HL-60 (cell line): ENCODE measurements at regions not wholly inside any gene's neighbourhood (a gene's known extent, or its start where the extent isn't known, plus 50 kb on each side); places are given as distances from the start of the nearest gene placed in this dataset.

Experiments used
- CTCF ChIP-seq: IDR thresholded peaks from one replicate; pipeline ENCODE4 v1.5.1; 2011; ENCODE audit warnings: low read length, control low read depth, inconsistent platforms; ENCODE audit not compliant: insufficient read depth
- GABPA ChIP-seq: IDR thresholded peaks from 2 replicates; pipeline ENCODE4 v1.6.1; 2012; ENCODE audit warnings: low read depth
- POLR2AphosphoS5 ChIP-seq: IDR thresholded peaks from 2 replicates; pipeline ENCODE4 v1.6.1; 2012; ENCODE audit warnings: low read depth
- REST ChIP-seq: IDR thresholded peaks from 2 replicates; pipeline ENCODE4 v1.6.1; 2012; ENCODE audit warnings: low read depth; ENCODE audit not compliant: insufficient replicate concordance
- SPI1 ChIP-seq: IDR thresholded peaks from 2 replicates; pipeline ENCODE4 v1.6.1; 2012; ENCODE audit warnings: low read depth, mild to moderate bottlenecking, borderline replicate concordance

GRCh38 chr6:9943986-9944385 lies 470.9 kb downstream of the TFAP2A start:
- TF ChIP-seq GABPA = no peak
- no peak for TF ChIP-seq CTCF
- no peak for TF ChIP-seq POLR2AphosphoS5
- TF ChIP-seq REST = no peak
- TF ChIP-seq SPI1 = no peak
